DMS53 treated with DMSO at 0.1 percent for 48 hours (cell line): ENCODE measurements at regions not wholly inside any gene's neighbourhood (a gene's known extent, or its start where the extent isn't known, plus 50 kb on each side); places are given as distances from the start of the nearest gene placed in this dataset.
"Not testable (repeated sequence)": the region's sequence is repeated elsewhere in the genome, so short reads cannot be mapped to it uniquely, and the experiment has no call there.

Source experiments
- DNase-seq: peaks from one replicate; lab custom pipeline; 2025; ENCODE audit not compliant: unreplicated experiment; lab: John Stamatoyannopoulos, UW

DNA sequence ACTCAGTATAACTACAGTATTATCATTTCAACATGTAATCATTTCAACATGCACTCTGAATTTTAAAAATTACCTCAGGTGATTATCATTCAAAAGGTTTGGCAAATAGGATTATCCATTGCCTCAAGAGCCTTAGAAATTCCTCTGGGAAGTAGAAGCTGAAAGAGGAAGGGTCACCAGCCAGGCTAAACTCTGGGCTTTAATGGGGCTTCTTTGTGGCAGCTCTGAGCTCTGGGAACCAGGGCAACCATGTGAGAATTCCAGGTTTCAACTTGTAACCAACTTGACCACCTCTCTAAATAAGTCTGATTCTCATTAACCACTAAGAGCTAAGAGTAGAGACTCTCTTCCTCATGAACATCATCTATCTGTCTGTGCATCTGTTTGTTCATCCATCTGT, 117.2 kb upstream of the MED14 start:
- no peak for DNase-seq

DNA sequence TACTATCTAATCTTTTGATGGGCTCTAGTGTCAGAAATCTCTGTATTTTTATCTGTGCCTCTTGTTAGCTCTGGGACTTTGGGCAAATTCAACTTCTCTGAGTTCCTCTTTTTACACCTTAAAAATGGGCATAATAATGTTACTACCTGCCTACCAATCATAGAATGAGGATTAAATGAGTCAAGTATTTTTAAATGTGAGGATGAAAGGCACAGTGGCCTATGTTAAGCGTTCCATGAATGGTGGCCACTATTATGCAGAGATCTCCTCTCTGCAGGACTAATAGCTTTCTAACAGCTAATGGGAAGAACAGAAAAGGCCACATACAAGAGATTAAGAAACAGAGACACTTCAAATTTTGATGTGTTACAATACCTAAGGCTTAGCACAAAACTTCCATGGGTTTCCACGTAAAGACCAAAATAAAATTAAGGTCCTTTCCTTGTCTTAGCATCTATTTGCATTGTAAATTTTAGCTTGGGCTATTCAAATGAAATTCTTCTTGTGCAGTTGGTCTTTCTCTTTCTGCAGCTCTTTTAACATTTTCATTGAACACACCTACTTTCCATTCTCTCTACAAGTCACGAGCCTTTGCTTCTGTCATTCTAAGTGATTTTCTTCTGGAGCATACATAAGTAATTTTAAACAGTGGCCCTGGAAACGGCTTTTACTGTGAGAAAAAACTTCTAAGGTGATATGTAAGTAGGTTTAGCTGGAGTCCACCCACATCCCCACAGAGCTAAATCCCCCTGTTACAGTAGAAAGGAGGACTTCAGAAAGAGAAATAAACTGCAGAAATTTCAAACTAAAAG, 117.9 kb upstream of the MED14 start:
- DNase-seq: no peak

DNA sequence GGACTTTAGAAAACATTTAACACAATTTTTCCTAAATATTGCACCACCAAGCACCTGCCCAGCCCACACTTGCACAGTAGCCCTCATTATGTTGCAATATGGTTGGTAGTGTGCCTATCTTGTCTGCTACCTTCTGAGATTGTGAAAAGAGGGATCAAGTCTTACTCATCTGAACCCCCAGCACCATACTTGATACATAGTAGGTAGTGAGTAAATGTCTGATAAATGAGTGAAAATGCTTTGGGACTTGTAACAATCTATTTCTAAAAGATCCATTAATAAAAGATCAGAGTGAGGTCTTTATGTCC, 118.4 kb upstream of the MED14 start:
- DNase-seq: no peak

DNA sequence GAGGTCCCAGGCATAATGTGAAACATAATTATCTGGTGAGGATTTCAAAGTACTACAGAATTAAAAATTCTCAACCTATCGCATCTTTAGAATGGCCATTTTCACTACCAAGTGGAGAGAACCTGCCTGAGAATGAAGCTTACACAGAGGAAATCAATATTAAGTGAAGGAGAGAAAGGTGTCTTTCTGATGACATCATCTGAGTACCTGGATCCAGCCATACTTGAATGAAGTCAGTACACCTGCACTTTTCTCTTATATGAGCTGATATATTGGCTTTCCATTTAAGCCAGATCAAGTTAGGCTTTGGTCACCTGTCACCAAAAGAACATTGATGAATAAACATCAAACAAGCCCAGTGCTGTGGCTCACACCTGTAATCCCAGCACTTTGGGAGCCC, 118.9 kb upstream of the MED14 start:
- no peak for DNase-seq

DNA sequence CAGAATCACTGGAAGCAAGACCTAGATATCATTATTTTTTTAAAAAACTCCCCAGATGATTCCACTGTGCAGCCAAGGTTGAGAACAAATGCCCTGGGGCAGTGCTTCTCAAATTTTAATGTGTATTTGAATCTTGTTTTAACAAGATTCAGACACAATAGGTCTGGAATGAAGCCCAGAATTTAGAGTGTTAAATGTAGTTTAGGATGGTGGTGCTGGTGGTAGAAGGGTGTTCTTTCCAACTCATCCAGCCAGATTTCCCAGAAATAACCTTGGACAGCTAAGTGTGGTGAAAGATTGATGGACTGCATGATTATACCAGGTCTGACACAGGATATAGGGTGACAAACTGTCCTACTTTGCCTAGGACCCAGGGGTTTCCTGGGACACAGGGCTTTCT, 120.1 kb upstream of the MED14 start:
- DNase-seq: no peak

DNA sequence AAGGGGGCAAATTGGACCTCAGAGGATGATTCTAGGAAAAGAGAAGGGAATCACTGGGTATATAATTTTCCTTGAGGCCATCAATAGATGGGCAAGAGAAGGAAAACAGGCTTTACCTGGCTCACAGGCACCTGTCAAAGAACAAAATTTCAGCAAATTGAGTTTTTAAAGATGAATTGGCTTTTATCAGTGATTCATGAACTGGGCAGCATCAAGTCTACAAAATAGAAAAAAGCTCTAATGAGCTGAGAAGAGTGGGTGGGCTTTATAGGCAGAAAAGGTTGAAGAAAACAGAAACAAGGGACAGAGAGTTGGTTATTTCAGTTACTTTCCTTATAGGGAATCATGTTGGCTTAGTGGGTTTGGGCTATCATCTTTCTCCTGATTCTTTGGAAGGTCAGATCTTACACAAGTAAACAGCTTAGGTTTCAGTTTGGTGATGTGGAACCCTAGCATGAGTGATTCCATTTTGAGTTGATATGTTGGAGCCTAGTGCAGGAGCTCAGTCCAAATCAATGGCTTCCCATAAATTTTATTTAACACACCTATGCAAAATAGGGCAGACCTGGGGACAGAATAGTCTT, 120.7 kb upstream of the MED14 start:
- no peak for DNase-seq

DNA sequence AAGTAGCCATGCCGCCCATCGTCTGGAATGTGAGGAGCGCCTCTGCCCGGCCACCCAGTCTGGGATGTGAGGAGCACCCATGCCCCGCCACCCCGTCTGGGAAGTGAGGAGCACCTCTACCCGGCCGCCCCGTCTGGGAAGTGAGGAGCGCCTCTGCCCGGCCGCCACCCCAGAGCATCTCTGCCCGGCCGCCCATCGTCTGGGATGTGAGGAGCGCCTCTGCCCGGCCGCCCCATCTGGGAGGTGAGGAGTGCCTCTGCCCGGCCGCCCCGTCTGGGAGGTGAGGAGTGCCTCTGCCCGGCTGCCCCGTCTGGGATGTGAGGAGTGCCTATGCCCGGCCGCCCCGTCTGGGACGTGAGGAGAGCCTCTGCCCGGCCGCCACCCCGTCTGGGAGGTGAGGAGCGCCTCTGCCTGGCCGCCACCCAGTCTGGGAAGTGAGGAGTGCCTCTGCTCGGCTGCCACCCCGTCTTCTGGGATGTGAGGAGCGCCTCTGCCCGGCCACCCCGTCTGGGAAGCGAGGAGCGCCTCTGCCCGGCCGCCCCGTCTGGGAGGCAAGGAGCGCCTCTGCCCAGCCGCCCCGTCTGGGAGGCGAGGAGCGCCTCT, 126.7 kb upstream of the MED14 start:
- not testable (repeated sequence) for DNase-seq

DNA sequence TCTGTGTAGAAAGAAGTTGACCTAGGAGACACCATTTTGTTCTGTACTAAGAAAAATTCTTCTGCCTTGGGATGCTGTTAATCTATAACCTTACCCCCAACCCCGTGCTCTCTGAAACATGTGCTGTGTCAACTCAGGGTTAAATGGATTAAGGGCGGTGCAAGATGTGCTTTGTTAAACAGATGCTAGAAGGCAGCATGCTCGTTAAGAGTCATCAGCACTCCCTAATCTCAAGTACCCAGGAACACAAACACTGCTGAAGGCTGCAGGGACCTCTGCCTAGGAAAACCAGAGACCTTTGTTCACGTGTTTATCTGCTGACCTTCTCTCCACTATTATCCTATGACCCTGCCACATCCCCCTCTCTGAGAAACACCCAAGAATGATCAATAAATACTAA, 127.9 kb upstream of the MED14 start:
- DNase-seq: not testable (repeated sequence)

DNA sequence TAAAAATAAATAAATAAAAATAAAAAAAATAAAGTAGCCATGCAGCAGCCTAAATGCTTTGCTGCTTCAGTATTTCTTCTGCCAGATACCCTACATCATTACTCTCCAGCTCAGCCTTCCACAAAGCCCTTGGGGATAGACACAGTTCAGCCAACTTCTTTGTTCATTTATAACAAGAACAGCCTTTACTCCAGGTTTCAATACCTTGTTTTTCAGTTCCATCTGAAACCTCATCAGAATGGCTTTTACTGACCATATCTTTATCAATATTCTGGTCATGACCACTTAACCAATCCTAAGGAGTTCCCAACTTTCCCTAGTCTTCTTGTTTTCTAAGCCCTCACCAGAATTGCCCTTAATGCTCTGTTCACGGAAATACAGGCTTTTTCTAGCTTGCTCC, 128.3 kb upstream of the MED14 start:
- no peak for DNase-seq

DNA sequence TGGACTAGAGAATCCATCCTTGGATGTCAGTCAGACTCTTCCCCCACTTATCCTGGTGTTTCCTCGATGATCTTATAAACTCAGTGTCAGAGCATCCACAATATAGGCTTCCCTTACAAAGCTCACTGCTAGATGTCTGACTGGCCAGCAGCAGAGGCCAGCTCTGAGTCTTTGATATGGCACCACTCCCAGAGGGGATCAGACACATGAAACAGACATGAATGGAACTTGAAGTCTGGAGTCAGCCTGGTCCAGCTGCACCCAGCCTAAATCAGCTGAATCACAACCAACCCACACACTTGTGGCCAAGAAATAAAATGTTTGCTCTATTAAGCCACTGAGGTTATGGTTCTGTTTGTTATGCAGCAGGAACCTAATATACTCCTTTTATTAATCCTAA, 129.6 kb upstream of the MED14 start:
- no peak for DNase-seq

DNA sequence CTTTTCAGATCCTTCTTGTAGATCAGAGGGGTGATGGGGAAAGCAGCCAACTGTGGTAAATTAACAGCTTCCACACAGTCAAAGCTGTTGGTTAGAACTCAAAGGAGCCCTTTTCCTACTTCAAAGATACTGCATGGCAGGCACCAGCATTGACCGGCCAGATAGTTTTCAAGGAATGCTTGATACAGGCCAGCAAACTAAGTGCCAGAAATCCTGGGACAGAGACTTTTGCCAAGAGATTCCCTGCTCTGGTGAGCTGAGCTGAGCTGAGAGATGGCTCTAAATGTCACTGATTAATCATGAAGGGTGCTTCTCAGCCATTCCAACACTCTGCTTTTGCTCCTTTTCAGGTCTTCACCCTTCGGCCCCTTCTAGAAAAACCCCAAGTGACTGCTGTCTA, 131.6 kb upstream of the MED14 start:
- no peak for DNase-seq

DNA sequence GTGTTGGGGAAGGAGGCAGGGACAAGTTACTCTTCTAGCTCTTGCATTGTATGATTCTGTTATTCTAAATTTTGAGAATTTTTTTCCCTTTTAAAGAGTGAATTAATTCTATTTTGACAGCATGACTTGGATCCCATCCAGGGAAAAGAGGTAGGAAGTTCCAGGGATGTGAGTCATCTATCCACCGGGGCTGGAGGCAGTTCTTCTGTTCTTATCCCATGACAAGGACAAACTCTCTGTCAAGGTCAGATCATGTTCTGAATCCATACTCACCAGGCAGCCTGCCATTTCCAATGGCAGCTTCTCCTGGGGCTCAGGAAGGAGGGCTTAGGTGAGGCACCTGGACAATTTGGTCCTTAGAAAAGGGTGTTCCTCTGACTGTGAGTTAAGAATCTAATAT, 132.0 kb upstream of the MED14 start:
- DNase-seq: no peak

DNA sequence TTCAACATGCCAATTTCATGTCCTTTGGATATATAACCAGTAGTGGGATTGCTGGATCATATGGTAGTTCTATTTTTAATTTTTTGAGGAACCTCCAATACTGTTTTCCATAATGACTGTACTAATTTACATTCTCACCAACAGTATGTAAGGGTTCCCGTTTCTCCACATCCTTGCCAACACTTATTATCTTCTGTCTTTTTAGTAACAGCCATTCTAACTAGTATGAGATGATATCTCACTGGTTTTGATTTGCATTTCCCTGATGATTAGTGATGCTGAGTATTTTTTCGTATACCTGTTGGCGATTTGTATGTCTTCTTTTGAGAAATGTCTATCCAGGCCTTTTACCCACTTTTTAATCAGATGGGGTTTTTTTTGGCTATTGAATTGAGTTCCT, 133.5 kb upstream of the MED14 start:
- DNase-seq: no peak

DNA sequence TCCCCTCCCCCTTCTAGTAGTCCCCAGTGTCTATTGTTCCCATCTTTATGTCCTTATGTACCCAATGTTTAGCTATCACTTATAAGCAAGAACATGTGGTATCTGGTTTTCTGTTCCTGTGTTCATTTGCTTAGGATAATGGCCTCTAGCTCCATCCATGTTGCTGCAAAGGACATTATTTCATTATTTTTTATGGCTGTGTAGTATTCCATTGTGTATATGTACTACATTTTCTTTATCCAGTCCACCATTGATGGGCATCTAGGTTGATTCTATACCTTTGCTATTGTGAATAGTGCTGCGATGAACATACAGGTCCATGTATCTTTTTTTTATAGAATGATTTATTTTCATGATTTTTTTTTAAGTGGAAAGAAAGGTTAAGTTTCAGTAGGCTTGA, 135.6 kb upstream of the MED14 start:
- DNase-seq: not testable (repeated sequence)

DNA sequence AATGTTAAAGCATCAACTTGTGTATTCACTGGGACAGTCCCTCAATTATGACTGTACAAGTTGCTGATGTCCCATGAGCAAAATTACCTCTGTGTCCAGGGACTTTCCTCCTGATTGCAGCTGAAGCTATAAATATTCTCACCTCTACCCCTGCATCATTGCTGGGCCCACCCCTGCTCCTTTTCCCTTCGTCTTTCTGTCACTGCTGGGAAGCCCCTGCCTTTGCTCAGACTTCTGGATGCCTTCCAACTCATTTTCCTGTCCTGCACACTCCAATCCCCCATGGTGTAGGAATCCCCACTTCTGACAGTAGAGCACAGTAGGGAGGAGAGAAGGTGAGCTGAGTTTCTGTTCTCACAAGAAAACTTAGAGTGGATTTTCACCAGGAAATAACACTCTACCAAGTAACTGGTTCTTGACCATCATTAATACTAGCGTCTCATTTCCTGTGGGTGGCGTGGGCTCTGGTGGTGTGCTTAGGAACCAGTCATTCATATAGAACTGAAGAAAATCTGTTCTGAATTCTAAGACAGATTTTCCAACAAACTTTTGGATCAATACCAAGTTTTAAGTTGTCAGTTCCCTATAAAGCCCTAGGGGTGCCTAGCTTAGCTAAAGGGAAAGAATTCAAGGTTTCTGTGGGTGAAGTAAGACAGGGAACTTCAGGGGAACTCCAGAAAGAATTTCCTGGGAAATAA, 136.2 kb upstream of the MED14 start:
- no peak for DNase-seq

DNA sequence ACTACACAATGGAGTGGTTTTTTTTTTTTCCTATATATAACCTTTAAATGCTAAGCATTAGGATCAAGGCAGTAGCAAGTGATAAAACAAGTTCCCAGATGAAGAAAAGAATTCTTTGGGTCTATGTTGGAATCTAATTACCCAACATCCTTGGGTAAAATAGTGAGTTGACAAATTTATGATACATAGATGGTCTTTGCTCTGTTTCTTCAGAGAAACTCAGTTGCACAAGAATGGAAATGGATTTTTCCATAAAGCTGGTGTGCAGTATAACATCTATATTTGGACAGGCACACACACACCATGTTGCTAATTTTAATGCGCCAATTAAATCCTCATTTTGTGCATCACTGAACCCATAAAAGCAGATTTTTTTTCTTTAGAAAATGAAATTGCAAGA, 137.0 kb upstream of the MED14 start:
- DNase-seq: no peak

DNA sequence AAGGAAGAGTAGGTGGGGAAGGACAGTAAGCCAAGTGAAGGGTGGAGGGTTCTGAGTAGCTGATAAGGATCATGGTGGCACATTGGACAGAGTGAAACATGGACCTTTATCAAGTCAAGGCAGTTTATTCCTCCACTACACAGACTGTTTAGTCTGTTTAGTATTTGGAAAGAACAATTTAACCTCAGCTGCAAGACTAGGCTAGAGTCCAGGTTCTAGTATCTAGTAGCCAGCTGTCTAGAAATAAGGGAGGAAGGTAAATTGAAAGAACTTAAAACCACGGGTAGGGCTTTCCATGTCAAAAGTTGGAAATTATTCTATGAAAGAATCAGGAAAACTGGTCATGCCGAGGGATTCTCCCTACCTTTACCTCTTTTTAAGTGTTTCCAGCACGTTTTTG, 140.1 kb upstream of the MED14 start:
- DNase-seq: no peak

DNA sequence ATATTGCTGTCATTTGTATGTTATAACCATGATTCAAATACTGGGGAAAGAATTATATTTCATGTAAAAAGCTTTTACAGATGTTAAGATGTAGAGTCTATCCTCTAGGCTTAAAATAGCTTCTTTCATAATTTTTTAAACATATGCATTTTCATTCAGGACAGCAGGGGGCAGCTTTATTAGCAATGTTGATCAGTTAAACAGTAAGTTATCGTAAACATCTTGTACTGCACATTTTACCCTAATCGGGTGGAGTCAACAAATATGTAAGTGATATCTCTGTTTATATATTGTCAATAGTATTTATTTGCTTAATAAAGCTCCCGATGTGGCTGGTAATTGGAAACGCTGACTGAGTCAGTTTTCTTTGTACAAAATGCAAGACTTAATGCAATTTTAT, 142.5 kb upstream of the MED14 start:
- peak; percentile 8 for DNase-seq

DNA sequence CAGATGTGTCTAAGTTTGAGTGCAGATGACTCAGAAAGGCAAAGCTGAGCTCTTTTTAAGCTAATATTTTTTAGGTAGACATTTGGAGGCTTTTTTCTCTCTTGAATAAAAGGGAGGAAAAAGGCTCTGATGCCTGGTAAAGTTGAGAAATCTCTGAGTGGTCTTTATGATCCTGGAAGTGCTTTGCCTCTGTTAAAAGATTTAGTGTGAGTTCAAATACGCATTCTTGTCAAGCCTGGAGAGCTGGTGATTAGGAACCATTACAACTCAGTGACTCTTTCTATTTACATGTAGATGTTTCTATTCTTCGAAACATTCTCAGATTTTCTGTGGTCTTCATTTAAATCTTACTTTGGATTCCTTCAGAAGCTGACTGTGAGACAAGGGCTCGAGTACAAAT, 143.4 kb upstream of the MED14 start:
- no peak for DNase-seq

DNA sequence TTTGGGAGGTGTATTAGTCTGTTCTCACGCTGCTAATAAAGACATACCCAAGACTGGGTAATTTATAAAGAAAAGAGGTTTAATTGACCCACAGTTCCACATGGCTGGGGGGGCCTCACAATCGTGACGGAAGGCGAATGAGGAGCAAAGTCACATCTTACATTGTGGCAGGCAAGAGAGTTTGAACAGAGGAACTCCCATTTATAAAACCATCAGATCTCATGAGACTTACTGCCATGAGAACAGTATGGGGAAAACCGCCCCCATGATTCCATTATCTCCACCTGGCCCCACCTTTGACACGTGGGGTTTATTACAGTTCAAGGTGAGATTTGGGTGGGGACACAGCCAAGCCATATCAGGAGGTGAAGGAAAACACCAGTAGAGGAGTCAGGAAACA, 143.8 kb upstream of the MED14 start:
- not testable (repeated sequence) for DNase-seq

DNA sequence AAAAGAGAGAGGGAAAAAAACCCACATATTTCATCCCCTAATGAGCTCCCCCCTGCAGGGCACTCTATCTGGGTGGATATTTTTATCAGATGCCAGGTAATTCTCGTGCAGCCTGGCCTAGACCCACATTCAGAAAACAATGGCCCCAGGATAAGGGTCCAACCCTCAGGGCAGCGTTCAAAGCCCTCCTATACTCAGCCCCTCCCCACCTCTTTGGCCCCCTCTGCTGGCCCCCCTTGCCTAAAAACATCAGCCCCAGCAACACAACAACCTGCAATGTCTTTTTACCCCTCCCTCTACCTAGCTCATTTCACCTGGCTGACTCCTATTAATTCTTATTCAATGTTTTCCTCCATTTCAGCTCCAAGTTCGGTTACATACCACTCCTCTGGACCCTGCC, 145.4 kb upstream of the MED14 start:
- DNase-seq: no peak

DNA sequence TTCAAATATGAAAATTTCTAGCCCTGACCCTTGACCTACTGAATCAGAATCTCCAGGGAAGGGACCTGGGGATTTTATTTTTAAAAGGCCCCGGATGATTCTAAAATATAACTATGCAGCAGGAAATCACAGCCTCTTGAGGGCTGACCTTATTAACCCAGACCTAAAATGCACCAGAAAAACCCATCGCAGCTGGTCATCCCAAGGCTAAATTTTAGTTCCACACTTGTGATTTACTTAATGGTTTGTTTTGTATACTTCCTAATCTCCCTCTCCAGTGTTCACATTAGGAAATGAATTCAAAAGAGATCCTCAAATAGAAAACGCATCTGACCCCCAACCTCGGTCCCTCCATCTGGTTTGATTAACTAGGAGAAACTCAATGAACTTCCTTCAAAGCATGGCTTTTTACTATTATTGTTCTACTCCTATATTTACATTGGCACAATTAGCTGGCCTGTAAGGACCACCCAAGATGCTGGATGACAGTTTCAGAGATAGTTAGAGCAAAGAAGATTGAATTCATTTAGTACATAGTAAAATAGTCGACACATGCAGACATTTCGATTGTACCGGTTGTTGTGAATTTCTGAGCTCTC, 147.8 kb upstream of the MED14 start:
- no peak for DNase-seq
